Chondrocyte (in vitro differentiated cells): ENCODE measurements at regions not wholly inside any gene's neighbourhood (a gene's known extent, or its start where the extent isn't known, plus 50 kb on each side); places are given as distances from the start of the nearest gene placed in this dataset.
"Not testable (repeated sequence)": the region's sequence is repeated elsewhere in the genome, so short reads cannot be mapped to it uniquely, and the experiment has no call there.

Experiments used
- DNase-seq: peaks from one replicate; pipeline ENCODE4 v3.0.0; 2021; ENCODE audit warnings: mixed read lengths, low spot score
- H3K27ac Mint-ChIP-seq: one replicate; pipeline ENCODE4 v1.8.0; 2021; ENCODE audit warnings: mild to moderate bottlenecking, moderate library complexity, mixed read lengths; ENCODE audit not compliant: unreplicated experiment
- H3K27me3 Mint-ChIP-seq: 2 replicates; pipeline ENCODE4 v1.8.0; 2021; ENCODE audit warnings: low read depth, mixed read lengths
- H3K36me3 Mint-ChIP-seq: 2 replicates; pipeline ENCODE4 v1.8.0; 2021; ENCODE audit warnings: low read depth, mixed read lengths
- H3K4me1 Mint-ChIP-seq: 2 replicates; pipeline ENCODE4 v1.8.0; 2021; ENCODE audit warnings: low read depth, mild to moderate bottlenecking, mixed read lengths
- H3K4me3 Mint-ChIP-seq: one replicate; pipeline ENCODE4 v1.8.0; 2021; ENCODE audit warnings: mild to moderate bottlenecking, moderate library complexity, mixed read lengths; ENCODE audit not compliant: unreplicated experiment
- H3K9me3 Mint-ChIP-seq: 2 replicates; pipeline ENCODE4 v1.8.0; 2021; ENCODE audit warnings: low read depth, mixed read lengths
- TF ChIP-seq, protein P1 (sequence below): fragments of 200-600 bp; sonication (generic); IDR thresholded peaks from 2 replicates; pipeline ENCODE4 v1.5.0; 2021; ENCODE audit warnings: antibody characterized with exemption, mild to moderate bottlenecking, moderate library complexity

DNA sequence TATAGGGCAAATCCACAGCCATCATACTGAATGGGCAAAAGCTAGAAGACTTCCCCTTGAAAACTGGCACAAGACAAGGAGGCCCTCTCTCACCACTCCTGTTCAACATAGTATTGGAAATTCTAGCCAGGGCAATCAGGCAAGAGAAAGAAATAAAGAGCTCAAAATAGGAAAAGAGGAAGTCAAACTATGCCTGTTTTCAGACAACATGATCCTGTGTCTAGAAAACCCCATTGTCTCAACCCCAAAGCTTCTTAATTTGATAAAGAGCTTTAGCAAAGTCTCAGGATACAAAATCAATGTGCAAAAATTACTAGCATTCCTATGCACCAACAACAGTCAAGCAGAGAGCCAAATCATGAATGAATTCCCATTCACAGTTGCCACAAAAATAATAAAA lies 160.3 kb downstream of the CXXC4 start:
- TF ChIP-seq, protein P1, sequence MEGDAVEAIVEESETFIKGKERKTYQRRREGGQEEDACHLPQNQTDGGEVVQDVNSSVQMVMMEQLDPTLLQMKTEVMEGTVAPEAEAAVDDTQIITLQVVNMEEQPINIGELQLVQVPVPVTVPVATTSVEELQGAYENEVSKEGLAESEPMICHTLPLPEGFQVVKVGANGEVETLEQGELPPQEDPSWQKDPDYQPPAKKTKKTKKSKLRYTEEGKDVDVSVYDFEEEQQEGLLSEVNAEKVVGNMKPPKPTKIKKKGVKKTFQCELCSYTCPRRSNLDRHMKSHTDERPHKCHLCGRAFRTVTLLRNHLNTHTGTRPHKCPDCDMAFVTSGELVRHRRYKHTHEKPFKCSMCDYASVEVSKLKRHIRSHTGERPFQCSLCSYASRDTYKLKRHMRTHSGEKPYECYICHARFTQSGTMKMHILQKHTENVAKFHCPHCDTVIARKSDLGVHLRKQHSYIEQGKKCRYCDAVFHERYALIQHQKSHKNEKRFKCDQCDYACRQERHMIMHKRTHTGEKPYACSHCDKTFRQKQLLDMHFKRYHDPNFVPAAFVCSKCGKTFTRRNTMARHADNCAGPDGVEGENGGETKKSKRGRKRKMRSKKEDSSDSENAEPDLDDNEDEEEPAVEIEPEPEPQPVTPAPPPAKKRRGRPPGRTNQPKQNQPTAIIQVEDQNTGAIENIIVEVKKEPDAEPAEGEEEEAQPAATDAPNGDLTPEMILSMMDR: no peak
- DNase-seq: no peak
- H3K9me3 Mint-ChIP-seq: peaks cover 31% of the 10 kb centered on the region
- no peak overlapping the region for H3K4me3 Mint-ChIP-seq
- no peaks in the 10 kb centered on the region for H3K27me3 Mint-ChIP-seq
- no peaks in the 10 kb centered on the region for H3K36me3 Mint-ChIP-seq
- H3K27ac Mint-ChIP-seq: no peak overlapping the region
- H3K4me1 Mint-ChIP-seq: no peaks in the 10 kb centered on the region

DNA sequence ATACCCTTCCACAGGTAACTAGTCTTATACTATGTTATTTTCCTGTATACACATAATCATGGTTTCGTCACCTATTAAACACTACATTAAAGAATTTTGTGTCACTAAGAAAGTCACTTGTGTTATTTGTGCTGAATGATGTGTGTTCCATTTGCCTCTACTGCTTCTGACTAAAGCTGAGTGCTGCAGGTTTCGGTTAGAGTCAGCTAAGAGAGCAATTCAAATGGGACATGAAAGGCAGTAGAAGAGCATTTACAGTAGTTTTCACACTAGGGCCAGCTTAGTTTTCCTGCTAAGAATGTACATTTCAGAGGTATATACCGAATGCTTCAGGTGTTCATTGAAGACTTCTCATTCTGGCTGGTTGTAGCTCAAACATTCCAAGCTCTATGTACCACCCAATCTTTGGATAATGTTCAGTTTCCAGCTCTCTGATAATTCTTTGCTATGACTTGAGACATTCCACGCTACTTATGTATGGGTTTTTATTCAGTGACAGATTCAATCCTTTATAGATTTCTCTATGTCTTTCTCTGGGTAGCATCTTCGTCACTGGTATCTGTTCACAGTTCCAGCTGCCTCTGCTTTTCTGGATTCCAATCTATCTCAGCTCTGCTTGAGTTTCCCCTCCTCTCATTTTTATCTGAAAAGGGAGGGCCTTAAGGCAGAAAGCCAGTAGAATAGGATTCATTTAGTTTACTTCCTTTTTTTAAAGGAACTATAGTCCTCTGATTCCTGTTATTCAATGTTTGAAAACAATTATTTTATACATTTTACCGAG lies 164.4 kb downstream of the CXXC4 start:
- TF ChIP-seq, protein P1: no peak
- Mint-ChIP-seq H3K27me3 (no peaks in the 10 kb centered on the region), H3K4me3 (no peak overlapping the region), H3K9me3 (peaks cover 22% of the 10 kb centered on the region), H3K27ac (no peak overlapping the region), H3K4me1 (no peaks in the 10 kb centered on the region), H3K36me3 (no peaks in the 10 kb centered on the region)
- no peak for DNase-seq

DNA sequence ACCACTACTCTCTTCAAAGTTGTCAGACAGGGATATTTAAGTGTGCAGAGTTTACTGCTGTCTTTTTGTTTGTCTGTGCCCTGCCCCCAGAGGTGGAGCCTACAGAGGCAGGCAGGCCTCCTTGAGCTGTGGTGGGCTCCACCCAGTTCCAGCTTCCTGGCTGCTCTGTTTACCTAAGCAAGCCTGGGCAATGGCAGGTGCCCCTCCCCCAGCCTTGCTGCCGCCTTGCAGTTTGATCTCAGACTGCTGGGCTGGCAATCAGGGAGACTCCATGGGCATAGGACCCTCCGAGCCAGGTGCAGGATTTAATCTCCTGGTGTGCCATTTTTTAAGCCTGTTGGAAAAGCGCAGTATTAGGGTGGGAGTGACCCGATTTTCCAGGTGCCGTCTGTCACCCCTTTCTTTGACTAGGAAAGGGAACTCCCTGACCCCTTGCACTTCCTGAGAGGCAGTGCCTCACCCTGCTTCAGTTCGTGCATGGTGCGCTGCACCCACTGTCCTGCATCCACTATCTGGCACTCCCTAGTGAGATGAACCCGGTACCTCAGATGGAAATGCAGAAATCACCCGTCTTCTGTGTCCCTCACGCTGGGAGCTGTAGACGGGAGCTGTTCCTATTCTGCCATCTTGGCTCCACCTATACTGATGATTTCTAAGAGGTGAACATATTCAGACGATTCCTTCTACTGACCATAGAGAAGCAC lies 167.6 kb downstream of the CXXC4 start:
- H3K36me3 Mint-ChIP-seq, H3K27ac Mint-ChIP-seq, H3K4me3 Mint-ChIP-seq, H3K4me1 Mint-ChIP-seq, DNase-seq, H3K27me3 Mint-ChIP-seq: not testable (repeated sequence)
- peaks cover 21% of the 10 kb centered on the region for H3K9me3 Mint-ChIP-seq

DNA sequence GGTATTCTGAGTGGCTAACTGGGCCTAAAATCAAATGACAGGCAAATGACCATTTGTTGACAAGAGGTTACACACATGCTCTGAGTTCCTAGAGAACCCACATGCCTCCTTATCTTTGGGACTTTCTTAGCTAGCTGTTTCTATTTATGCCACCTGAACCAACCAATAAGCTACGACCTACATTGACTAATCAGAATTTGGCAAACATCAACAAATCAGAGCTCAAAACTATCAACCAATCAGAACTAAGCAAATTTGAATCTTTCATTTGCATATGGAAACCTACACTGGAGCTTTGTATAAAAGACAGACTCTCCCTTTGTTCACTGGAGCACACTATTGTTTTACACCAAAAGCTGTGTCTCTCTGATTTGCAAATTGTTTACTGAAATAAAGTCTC lies 192.0 kb downstream of the CXXC4 start:
- Mint-ChIP-seq H3K9me3 (peaks cover 4% of the 10 kb centered on the region), H3K36me3 (no peaks in the 10 kb centered on the region), H3K27me3 (no peaks in the 10 kb centered on the region), H3K4me1 (no peaks in the 10 kb centered on the region), H3K4me3 (no peak overlapping the region), H3K27ac (no peak overlapping the region)
- DNase-seq: no peak
- TF ChIP-seq, protein P1: no peak

DNA sequence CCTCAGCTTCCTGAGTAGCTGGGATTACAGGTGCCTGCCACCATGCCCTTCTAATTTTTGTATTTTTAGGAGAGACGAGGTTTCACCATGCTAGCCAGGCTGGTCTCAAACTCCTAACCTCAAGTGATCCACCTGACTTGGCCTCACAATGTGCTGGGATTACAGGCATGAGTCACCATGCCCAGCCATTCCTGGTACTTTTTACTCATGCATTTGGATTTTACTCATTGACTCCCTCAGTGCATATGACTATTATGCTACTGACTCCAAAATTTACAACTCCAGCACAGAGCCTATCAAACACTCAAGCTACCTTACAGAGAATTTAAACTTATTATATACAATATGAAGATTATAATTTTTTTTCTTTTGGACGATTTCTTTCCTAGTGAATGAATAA lies 199.9 kb downstream of the CXXC4 start:
- DNase-seq: no peak
- H3K4me1 Mint-ChIP-seq: no peaks in the 10 kb centered on the region
- H3K9me3 Mint-ChIP-seq: peaks cover 3% of the 10 kb centered on the region
- TF ChIP-seq, protein P1: no peak
- no peak overlapping the region for H3K4me3 Mint-ChIP-seq
- peaks cover 3% of the 10 kb centered on the region for H3K27me3 Mint-ChIP-seq
- no peak overlapping the region for H3K27ac Mint-ChIP-seq
- no peaks in the 10 kb centered on the region for H3K36me3 Mint-ChIP-seq
